ENCODE measurements at regions not wholly inside any gene's neighbourhood (a gene's known extent, or its start where the extent isn't known, plus 50 kb on each side); places are given as distances from the start of the nearest gene placed in this dataset.

- TF ChIP-seq CTCF (conservative IDR thresholded peaks at IDR 0.05 in 1 of 2, IDR thresholded peaks at IDR 0.05 in 1 of 2; ENCODE audit: low read depth in 1 of 2, low read length in 2 of 2) (no peak), EZH2 (IDR thresholded peaks at IDR 0.05; ENCODE audit: low read length, missing control alignments) (no peak)
These were observed 767.1 kb upstream of the CDH7 start for GRCh38 chr18:64983497-64984238.

All from fibroblast of lung (primary cell).